CD4-positive, alpha-beta T cell treated with Interleukin-17A for 1 hour (primary cell): ENCODE measurements at regions not wholly inside any gene's neighbourhood (a gene's known extent, or its start where the extent isn't known, plus 50 kb on each side); places are given as distances from the start of the nearest gene placed in this dataset.

Experiments used
- DNase-seq: peaks from one replicate; pipeline ENCODE4 v3.0.0-alpha.2; 2020

DNA sequence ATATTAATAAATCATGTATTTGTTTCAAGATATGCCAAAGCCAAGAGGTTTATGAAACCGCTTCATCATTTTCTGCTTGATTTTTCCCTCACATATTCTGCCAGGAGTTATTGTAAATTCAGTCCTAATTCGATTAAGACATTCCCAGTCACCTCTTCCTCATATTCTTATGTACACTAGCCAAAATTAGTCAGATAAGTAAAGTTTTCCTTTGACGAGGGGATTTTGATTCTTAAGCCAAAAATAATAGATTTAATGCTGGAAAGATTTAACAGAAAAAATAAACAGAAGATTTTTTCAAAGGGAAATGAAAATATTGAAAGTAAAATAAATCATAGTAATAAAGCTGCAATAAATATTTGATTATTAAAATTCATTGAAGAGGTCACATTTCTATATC, 51.0 kb upstream of the VEGFC start:
- no peak for DNase-seq

DNA sequence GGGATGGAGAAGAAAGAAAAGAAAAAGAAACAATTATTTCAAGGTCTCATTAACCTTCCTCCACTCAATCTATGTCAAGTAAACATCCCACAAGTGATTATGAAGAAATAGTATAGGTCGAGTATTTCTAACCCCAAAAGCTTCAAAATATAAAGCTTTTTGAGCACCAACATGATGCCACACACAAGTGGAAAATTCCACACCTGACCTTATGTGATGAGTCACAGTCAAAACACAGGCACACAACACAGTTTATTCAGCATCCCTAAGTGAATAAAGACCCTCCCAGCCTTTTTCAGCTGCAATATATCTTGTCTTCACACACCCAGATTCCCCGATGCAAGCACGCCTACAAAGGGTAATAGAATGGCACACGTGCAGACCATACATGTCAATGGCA, 51.7 kb upstream of the VEGFC start:
- no peak for DNase-seq

DNA sequence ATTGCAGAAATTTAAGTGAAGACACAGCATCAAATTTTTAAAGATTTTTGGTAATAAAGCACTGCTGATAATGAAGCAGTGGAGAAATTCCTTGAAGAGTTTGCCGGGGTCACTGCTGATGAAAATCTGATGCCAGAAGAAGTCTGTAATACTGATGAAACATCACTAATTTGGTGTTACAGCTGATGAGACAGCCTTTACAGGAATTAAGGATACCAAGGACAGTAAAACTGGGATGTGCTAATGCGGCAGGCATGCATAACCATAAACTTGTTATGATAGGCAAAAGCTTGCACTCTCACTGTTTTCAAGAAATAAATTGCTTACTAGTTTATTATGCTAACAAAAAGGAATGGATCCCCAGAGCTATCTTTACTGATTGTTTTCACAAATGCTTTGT, 52.9 kb upstream of the VEGFC start:
- DNase-seq, result no peak

DNA sequence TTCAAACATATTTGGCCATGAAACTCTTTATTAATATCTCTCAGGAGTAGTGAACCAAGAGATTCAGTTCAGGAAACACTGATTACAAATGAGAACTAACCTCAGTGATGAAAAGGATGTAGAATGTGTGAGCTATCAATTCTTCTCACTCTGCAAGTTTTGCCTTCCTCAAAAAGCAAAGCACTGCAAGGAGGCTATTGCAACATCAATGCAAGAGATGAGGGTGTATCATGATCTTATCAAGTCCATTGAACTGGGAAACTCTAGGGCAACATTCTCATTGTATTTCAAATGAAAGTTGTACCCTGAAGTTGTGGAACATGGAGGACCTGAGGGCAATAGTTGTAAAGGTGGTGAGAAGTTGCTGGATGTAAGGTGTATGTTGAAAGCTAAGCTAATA, 56.4 kb upstream of the VEGFC start:
- DNase-seq, result no peak

DNA sequence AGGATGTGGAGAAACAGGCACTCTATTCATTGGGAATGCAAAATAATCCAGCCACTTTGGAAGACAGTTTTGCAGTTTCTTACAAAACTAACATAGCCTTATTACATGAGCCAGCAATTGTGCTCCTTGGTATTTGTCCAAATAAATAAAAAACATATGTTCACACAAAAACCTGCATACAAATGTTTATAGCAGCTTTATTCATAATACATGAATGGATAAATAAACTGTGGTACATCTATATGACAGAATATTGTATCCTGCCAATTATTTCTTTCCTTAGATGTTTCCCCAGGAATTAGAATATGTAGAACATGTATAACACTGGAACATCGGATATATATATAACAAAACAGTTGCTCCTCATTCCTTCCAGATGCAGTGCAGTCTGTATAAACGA, 57.7 kb upstream of the VEGFC start:
- DNase-seq, result no peak

DNA sequence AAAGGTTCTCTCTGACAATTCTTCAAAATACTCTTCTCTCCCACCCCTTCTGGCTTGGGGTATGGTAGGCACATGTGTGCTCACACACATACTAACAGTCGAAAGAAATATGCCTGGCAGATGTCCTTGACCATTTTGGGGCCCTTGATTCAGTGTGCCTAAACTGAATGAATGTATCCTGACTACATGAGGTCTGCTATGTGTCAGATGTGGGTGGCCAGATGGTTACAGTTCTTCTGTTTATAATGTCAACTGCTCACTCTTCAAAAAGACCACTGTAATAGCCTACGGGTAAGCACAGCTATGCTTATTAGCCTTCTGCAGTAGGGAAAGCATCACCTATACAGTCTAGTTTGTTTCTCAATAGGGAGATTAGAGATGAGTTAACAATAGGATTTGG, 63.7 kb upstream of the VEGFC start:
- no peak for DNase-seq

DNA sequence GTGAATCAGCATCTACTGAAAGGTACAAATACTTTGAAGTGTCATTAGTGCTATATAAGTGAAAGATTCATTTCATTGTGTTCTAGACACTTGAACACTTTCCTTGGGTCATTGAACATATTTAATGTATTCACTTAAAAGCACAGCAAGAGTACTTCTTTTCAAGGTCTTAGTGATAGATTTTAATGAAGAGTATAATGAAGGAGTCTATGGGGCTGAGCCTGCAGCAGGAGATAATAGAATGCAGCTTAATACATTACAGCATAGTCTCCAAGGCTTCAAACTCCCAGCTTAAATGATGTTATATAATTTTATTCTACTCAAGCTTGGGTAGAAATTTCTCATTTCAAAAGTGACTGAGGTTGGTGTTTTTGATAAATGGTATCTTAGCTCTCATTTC, 66.1 kb upstream of the VEGFC start:
- DNase-seq, result no peak

DNA sequence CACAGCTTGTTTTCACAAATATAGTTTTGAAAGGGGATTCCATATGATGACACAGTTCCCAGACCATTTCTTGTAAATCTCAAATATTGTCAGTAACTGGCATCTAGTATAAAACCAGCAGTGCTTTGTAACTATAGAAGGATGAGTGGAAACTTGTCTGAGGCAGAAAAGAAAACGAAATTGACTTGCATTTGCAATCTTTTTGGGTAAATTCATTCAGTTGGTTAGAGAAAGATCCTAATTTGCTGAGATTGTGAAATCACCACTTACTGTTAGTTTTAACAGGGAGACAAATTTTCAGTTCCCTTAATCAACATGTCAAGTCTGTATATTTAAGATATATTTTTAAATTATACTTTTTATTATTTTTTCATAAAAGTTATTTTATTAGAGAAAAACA, 71.5 kb upstream of the VEGFC start:
- DNase-seq, result no peak

DNA sequence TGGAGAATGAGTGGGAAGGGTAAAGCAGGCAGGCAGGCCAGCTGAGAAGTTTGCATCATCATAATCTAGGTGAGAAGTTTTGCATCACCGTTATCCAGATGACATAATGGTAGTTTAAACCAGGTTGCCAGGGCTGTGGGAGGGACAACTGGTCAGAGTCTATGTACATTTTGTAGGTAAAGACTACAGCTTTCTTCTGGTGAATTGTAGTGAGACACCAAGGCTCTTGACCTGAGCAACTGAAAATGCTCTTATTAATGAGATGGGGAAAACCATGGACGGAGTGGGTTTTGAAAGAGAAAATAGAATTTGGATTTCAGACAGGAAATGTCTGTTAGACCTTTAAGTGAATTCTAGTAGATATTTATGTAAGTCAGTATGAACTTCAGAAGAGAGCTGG, 76.0 kb upstream of the VEGFC start:
- DNase-seq, result no peak

DNA sequence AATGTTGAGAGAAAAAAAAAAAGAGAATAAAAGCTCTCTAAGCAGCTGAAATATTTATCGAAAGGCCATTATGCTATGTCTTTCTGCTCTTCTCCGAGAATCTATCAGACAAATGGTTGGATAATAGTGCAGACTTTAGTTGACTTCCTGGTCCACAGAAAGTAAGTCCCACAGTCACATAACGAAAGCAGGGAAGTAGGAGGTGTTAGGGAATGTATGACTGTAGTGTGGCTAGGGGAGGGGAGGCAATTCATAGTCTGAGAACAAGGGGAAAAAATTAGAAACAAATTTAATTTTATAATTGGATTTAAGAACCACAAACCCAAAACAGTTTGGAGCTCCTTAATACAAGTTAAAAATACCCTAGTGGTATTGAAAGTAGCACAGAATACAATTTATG, 79.7 kb upstream of the VEGFC start:
- no peak for DNase-seq

DNA sequence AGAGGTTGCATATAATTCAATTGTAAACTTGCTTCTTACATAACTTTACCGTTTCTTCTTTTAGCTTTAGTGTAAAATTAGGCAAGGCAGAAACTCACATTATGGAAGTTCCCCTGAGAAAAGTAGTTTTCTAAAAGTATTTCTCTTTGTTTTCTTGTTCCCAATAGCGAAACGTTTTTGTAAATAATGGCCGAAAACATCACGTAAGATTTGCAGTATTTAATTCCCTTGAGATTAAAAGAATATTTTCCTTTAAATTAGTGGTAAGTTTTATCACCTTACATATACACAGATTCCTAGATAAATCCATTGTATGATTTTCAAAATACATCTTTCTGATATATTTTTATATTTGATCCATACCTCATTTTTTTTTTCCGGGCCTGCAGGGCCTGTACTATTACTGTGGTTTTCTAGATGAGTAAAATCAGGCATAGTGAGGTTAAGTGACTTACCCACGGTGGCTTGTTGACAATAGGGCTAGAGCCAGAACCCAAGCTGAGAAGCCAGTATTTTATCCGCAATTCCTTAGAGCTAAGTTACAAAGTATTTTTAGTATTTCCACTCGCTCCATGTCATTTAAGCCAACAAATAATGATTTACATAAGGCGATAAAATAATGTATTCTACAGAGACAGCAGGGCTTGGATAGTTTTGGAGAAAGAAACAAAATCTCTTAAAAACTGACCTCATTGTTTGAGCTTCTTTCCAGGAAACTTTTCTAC, 82.2 kb upstream of the VEGFC start:
- DNase-seq, result no peak

DNA sequence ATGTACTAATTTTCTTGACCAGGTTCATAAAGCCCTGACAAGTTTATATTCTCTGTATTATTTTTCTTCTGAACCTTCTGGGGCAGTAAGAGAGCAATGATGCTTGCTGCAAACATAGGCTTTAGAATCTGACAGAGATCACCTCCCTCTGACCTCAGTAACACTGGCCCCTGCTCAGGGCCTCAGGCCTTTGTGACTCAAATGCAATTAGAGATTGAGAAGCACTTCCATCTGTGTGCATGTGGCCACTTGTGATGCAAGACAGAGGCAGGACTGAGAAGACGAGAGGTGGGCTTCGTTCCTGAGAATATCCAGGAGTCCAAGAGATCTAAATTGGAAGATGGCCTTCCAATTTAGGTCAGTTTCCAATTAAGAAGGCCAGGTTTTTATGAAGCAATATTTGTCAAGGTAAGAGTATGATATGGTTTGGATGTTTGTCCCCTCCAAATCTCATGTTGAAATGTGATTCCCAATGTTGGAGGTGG, 82.8 kb upstream of the VEGFC start:
- DNase-seq, result no peak

DNA sequence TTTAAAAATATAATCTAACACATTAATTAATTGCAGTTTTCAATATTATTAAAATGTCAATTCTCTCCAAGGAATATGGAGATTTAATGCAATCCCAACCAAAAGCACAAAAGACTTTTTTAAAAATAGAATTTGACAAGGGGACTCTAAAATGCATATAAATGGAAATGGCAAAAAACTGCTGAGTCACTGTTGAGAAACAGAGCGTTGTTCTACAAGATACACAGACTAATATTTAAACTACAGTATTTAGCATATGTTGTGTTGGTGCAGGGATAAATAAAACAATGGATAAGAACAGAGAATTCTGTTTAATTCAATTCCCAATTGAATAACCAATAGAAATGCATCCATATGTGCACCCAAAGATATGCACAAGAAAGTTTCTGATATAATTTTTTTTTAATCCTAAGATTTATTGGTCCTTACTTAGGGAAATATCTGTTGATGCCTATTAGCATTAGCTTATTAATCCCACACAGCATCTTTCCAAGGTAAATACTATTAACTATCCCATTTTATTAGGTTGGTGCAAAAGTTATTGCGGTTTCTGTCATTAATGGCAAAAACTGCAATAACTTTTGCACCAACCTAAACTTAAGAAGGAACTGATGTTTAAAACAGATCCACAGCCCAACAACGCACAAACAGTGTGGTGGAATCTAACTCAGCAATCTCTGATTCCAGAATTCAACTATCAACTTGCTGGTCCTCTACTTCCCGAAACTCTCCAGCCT, 86.8 kb upstream of the VEGFC start:
- no peak for DNase-seq

DNA sequence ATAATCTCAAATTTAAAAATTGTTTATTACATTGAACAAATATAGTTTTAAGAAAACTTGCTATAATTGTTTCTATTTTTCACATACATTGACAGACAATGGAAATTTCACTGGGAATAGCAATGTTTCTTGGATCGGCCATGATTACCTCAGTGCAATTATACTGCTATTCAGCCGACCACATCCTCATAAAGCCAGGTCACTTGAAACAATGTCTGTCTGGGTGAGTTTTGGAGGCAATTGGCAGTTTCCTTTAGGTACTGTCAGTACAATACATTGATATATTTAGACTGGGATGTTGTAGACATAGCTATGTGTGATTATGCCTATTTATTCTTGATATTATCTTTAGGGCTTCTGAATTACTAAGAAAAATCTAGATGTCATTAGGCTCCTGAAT, 89.5 kb upstream of the VEGFC start:
- DNase-seq, result no peak

DNA sequence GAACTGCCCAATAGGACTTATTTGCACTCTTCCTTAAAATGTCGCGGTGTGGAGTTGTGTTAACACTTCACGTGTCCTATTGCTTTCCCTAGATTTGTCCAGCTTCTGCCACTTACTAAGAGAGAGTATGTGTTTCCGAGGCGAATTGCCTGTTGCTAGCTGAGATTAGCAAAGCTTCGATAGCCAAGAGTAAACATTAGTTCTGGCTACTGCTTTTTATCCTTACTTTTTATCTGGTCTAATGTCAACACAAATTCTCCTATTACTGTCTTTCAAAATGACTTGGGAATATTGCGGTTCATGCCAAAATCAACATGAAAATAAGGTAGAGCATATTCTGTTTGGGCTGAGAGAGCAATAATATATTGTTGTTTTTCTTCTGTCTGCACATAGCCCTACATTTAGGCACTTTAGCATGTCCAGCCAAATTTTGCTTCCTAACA, 90.4 kb upstream of the VEGFC start:
- DNase-seq, result no peak

DNA sequence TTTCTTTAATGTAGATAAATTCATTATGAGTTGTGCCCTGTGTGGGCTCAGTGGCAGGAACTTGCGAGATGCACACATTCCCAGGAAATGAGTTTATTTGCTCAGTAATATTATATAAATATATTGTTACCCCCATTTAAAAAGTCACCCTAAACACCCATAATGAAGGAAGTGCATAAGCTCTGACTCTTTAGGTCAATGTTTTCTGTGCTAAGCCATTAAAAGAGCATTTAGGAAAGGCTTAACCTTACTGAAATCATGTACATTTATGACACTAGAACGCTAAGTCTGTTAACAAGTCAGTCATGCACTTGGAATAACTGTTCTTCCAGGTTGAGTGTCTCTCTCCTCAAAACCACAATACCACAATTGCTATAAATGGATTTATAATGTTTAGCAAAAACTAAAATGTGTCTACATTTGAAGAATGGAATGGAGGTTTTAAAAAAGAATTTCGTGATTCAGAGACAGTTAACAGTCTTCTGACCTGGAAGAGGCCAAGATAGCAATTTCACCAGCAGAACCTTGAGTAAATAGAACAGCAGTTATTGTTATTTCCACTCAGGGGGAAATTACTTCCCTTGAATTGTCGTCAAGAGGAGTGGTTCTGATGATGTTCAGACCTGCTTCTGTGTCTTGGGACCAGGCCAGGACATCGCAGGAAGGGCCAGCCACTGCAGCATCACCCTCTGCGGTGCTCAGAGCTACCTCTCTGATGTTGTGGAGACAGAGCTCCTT, 91.1 kb upstream of the VEGFC start:
- no peak for DNase-seq

DNA sequence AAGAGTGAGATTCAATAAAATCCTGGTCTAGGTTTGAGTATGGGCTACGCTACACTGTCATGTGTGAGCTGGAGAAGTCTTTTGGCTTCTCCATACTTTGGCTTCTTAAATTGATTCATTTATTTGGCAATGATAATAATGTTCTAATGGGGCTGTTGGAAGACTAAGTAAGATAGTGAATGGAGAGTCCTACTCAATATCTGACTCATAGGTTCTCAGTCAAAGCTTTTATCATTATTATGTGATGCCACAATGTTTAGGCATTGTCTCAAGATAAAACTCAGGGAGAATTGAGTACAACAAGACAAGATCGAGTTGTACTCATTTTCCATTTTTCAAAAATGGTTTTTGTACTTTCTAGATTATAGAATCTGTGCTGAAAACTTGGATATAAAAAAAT, 92.5 kb upstream of the VEGFC start:
- no peak for DNase-seq

DNA sequence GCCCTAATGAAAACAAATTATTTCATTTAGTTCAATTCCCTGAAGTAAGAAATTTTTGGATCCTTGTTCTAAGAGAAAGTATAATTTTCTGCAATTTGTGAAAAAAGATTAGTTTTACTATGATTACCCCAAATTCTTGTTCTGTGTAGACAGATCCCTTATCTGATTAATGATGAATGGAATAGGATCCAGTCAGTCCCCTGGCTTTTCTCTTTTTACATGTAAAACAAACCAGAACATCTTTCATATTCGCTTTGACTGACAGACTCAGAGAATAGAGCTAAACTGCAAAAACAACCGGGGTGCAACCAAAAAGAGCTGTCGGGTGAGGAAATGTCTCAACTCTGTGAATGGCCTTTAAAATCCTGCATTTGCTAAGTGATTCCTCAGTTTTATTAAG, 93.4 kb upstream of the VEGFC start:
- DNase-seq, result no peak

DNA sequence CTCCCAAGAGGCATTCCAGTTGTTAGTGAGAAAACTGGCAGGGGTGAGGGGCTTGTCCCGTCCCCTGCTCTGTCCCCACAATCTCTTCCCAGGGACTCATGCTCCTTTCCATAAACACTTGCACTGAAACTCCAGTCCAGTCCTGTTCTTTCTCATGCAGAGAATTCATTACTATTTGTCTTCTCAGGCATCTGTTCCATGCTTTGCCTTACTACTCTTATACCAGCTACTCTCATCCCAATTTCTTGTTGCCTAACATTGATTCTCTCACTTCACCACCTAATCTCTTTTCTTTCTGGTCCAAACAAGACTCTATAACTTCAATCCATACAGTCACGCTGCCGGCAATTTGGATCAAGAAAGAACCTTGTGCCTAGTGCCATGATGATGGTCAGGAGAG, 97.1 kb upstream of the VEGFC start:
- DNase-seq, result no peak

DNA sequence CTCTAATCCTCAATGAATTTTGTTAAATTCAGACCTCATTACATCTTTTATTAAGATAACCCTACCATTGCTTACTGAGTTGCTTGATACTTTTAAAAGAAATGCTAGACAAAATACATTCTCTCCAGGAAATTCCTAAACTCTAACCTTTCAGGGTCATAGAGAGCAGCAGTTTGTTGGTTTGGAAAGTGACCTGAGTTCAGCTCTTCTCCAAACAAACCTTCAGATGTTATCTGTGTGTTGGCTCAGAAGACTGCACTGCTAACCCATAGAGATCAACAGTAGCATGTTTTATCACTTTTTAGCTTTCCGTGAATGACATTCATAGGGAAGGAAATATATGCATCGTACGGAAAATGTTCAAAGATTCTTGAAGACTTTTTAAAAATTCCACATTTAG, 101.8 kb upstream of the VEGFC start:
- DNase-seq, result no peak

DNA sequence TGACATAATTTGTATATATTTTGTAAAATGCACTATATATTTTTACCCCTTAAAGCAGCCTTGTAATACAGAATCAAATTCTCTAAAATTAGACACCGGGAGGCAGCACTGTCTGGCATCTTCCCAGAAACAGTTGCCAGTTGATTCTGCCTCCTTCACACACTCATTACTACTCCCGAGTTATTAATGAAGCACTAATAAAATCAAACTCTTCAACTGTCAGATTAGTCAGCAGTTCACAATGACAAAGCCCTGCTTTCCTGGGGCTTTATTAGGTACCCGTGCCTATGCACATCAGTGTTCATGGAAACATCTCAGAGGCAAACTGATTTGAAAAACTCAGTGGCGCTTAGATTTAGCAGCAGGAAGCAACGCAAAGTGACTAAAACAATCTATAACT, 103.5 kb upstream of the VEGFC start:
- DNase-seq, result no peak

DNA sequence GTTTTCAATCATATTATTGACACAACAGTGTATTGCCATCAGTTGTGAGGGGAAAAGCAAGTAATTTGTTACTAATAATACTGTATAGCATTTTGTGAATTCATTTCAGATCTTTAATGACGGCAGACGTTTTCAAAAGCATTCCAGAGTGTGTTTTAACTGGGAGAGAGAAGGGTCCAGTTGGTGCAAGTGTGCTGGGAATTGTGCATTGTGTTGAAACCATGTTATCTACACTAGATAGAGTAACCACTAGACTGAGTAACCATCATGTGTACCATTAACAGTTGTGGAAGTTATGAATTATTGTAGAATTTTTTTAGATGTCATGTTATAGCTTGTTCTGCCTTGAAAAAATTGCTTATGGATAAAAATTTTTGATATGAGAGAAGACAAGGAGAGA, 104.5 kb upstream of the VEGFC start:
- DNase-seq, result no peak

DNA sequence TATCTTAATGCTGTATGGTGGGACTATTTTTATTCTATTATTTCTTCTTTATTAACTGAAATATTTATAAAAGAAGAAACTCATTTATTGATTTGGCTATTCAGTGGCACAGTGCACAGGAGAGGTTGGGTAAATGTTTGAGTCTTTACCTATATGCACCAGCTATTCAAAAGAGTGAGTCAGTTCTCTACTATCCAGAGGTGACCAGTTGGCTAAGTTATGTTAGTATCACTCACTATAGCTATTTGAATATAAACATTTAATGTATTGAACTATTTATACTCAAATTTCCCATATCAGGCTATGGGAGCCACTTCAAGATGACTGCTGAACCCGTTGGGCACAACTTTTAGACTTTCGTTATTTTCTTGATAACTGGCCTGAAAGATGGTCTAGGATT, 106.1 kb upstream of the VEGFC start:
- DNase-seq, result no peak

DNA sequence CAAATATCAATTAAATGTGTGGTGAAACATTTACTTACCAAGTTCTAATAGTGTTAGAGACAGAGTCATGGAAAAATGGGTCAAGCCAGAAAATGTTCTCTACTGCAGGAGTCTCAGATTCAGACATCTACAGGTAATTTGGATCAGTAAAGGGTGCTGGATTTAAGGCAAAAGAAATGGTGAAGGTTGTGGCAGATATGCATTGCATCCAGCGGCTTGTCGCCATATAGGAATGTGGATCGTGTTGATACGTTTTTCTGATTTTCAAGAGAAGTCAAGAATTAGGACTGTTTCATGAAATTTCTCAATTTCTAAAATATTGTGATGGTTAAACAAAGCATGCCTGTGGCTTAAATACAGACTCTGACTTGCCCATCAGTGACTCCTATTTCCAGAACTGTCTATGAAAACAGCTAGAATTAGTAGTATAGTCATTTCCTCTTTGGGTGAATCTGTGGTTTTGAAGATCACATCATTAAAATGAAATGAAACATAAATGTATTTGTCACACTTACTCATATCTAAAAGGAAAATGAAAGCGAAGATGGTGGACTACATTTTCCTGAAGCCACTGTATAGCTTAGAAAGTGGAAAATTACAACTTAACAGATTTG, 110.1 kb upstream of the VEGFC start:
- no peak for DNase-seq
